ENCODE measurements at regions not wholly inside any gene's neighbourhood (a gene's known extent, or its start where the extent isn't known, plus 50 kb on each side); places are given as distances from the start of the nearest gene placed in this dataset.
"Not testable (repeated sequence)": the region's sequence is repeated elsewhere in the genome, so short reads cannot be mapped to it uniquely, and the experiment has no call there.

GRCh38 chr15:26056766-26057165, 193.6 kb upstream of the ATP10A start:
- H3K4me1 Mint-ChIP-seq (ENCODE audit: low read depth); DNase-seq; H3K4me3 Mint-ChIP-seq; ATAC-seq (replicated peaks in 1 of 2); H3K27ac Mint-ChIP-seq; H3K9me3 Mint-ChIP-seq; H3K36me3 Mint-ChIP-seq (ENCODE audit: insufficient read depth in 2 of 2): not testable (repeated sequence)
- peaks cover 12% of the 10 kb centered on the region for H3K27me3 Mint-ChIP-seq (ENCODE audit: low read depth)

GRCh38 chr15:26051761-26052675, 188.9 kb upstream of the ATP10A start:
- no peaks in the 10 kb centered on the region for H3K4me1 Mint-ChIP-seq (ENCODE audit: low read depth)
- H3K27ac Mint-ChIP-seq: no peak overlapping the region
- no peak overlapping the region for H3K4me3 Mint-ChIP-seq
- ATAC-seq (replicated peaks in 1 of 2) (no peak), DNase-seq (no peak)
- H3K36me3 Mint-ChIP-seq (ENCODE audit: insufficient read depth in 2 of 2): no peaks in the 10 kb centered on the region
- no peaks in the 10 kb centered on the region for H3K9me3 Mint-ChIP-seq
- H3K27me3 Mint-ChIP-seq (ENCODE audit: low read depth): peaks cover 12% of the 10 kb centered on the region

- DNase-seq (no peak), ATAC-seq (replicated peaks in 1 of 2) (no peak)
- Mint-ChIP-seq H3K27ac (no peak overlapping the region), H3K36me3 (ENCODE audit: insufficient read depth in 2 of 2) (no peaks in the 10 kb centered on the region), H3K4me1 (ENCODE audit: low read depth) (no peaks in the 10 kb centered on the region), H3K9me3 (no peaks in the 10 kb centered on the region), H3K4me3 (no peak overlapping the region), H3K27me3 (ENCODE audit: low read depth) (peaks cover 12% of the 10 kb centered on the region)
These were observed 187.9 kb upstream of the ATP10A start for GRCh38 chr15:26050984-26051383.

DNA sequence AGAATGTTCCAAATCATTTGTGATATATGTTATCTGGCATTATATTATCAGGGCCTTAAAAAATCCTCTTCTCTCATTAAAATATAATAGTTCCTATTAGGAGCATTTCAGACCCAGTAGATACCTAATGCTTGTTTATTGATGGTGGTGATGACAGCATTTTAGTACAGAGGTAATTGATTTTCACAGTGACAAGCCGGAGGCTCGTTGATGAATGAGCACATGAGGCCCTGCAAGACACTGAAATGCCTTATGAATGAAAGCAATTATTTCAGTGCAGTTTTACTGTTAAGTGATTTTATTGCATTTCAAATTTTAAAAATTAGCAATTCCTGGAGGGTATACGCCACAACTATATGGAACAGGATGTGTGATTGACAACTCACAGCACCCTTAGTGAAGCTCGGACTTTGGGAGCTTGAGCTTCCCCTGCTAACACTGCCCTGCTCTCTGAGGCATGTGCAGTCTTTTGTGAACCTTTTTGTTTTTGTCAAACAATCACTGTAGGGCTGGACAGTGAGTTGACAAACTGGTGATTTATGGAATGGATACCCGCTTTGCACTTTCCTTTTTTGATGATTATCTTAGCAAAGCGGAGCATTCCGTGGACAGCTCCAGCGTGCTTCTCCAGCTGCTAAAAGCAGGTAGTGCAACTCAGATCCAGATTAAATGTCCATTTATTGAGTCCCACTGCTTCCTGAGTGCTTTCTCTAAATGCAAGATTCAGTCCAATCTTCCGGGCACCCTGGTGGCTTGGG, 187.0 kb upstream of the ATP10A start:
- ATAC-seq (replicated peaks in 1 of 2): no peak
- Mint-ChIP-seq H3K27me3 (ENCODE audit: low read depth) (peaks cover 10% of the 10 kb centered on the region), H3K27ac (no peak overlapping the region), H3K4me3 (no peak overlapping the region), H3K36me3 (ENCODE audit: insufficient read depth in 2 of 2) (no peaks in the 10 kb centered on the region), H3K9me3 (no peaks in the 10 kb centered on the region), H3K4me1 (ENCODE audit: low read depth) (no peaks in the 10 kb centered on the region)
- DNase-seq: no peak

- Mint-ChIP-seq H3K4me3 (no peak overlapping the region), H3K4me1 (ENCODE audit: low read depth) (no peaks in the 10 kb centered on the region), H3K27me3 (ENCODE audit: low read depth) (peaks cover 6% of the 10 kb centered on the region), H3K36me3 (ENCODE audit: insufficient read depth in 2 of 2) (no peaks in the 10 kb centered on the region), H3K9me3 (no peaks in the 10 kb centered on the region), H3K27ac (no peak overlapping the region)
- no peak for ATAC-seq (replicated peaks in 1 of 2)
- DNase-seq: no peak
These were observed 185.5 kb upstream of the ATP10A start for GRCh38 chr15:26048669-26049068.

- ATAC-seq (replicated peaks in 1 of 2): no peak
- H3K4me3 Mint-ChIP-seq: no peak overlapping the region
These were observed 182.4 kb upstream of the ATP10A start for GRCh38 chr15:26045516-26045915.

DNA sequence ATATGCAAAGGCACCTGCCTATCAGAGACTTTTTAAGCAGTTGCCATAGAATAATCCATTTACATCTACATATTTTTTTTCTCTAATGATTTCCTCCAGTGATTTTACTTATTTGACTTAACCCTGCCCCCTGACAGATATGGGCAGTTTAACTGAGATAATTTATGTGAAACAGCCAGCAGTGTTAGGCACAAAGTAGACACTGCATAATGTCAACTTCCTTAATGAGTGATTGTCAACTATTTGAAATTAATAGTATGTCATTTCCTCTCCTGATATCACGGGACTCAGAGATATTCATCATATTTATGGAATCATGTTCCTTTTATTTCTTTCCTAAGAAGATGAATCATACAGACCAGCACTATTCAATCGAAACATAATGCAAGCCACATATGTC, 179.9 kb upstream of the ATP10A start:
- peaks cover 0 to 1% of the 10 kb centered on the region in 2 donors for H3K36me3 Mint-ChIP-seq (ENCODE audit: insufficient read depth in 2 of 2)
- H3K27me3 Mint-ChIP-seq (ENCODE audit: low read depth): peaks cover 17% of the 10 kb centered on the region
- no peaks in the 10 kb centered on the region for H3K4me1 Mint-ChIP-seq (ENCODE audit: low read depth)
- no peak overlapping the region for H3K4me3 Mint-ChIP-seq
- ATAC-seq (replicated peaks in 1 of 2) (no peak), DNase-seq (no peak)
- no peaks in the 10 kb centered on the region for H3K9me3 Mint-ChIP-seq
- H3K27ac Mint-ChIP-seq: no peak overlapping the region

More at GRCh38 chr15:26045516-26045915, 182.4 kb upstream of the ATP10A start:
- no peaks in the 10 kb centered on the region for H3K4me1 Mint-ChIP-seq (ENCODE audit: low read depth)
- H3K36me3 Mint-ChIP-seq (ENCODE audit: insufficient read depth in 2 of 2): peaks cover 0 to 1% of the 10 kb centered on the region in 2 donors
- no peak overlapping the region for H3K27ac Mint-ChIP-seq
- H3K9me3 Mint-ChIP-seq: no peaks in the 10 kb centered on the region
- peaks cover 14% of the 10 kb centered on the region for H3K27me3 Mint-ChIP-seq (ENCODE audit: low read depth)
- DNase-seq: no peak

DNA sequence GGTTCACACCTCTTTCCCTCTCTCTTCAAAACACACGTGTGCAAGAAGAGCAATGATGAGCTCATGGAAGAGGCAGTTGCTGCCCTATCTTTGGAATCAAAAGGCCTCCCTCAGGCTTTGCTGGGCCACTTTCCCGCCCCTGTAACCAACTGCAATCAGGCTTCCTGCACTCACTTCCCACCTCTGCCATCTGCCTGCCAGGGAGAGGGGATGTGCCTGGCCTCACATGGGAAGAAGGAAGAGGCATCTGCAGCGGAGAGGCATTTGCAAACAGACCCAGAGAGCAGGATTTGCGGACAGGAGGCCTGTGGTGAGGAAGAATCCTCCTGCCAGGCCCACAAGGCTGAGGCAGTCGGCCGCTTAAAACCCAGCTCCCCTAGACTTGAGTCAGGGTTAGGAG, 175.6 kb upstream of the ATP10A start:
- Mint-ChIP-seq H3K36me3 (ENCODE audit: insufficient read depth in 2 of 2) (peaks cover 0 to 1% of the 10 kb centered on the region in 2 donors), H3K27me3 (ENCODE audit: low read depth) (peaks cover 17% of the 10 kb centered on the region), H3K27ac (no peak overlapping the region), H3K4me3 (no peak overlapping the region), H3K9me3 (no peaks in the 10 kb centered on the region), H3K4me1 (ENCODE audit: low read depth) (no peaks in the 10 kb centered on the region)
- ATAC-seq (replicated peaks in 1 of 2) (no peak), DNase-seq (no peak)

GRCh38 chr15:26037369-26037768, 174.2 kb upstream of the ATP10A start:
- Mint-ChIP-seq H3K4me3 (no peak overlapping the region), H3K27me3 (ENCODE audit: low read depth) (peaks cover 17% of the 10 kb centered on the region)
- DNase-seq: no peak

DNA sequence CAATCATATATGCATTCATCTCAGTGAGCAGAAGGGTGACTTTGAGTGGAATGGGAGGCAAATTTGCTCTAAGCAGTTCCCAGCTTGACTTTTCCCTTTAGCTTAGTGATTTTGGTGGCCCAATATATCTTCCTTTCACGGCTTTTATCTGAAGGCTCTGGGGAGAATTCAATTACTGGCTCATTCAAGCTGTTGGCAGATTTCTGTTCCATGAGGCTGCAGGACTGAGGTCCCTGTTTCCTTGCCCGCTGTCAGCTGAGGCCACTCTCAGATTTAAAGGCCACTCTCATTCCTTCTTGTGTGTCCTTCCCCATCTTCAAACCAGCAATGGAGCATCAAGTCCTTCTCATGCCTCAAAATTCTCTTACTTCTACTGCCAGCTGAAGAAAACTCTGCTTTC, 170.4 kb upstream of the ATP10A start:
- DNase-seq (no peak), ATAC-seq (replicated peaks in 1 of 2) (no peak)
- Mint-ChIP-seq H3K36me3 (ENCODE audit: insufficient read depth in 2 of 2) (no peaks in the 10 kb centered on the region), H3K4me1 (ENCODE audit: low read depth) (no peaks in the 10 kb centered on the region), H3K9me3 (no peaks in the 10 kb centered on the region), H3K27ac (no peak overlapping the region), H3K4me3 (no peak overlapping the region), H3K27me3 (ENCODE audit: low read depth) (peaks cover 6% of the 10 kb centered on the region)

More at GRCh38 chr15:26037369-26037768, 174.2 kb upstream of the ATP10A start:
- Mint-ChIP-seq H3K27ac (no peak overlapping the region), H3K4me1 (ENCODE audit: low read depth) (no peaks in the 10 kb centered on the region), H3K36me3 (ENCODE audit: insufficient read depth in 2 of 2) (peaks cover 0 to 1% of the 10 kb centered on the region in 2 donors), H3K9me3 (no peaks in the 10 kb centered on the region)
- ATAC-seq (replicated peaks in 1 of 2): no peak

DNA sequence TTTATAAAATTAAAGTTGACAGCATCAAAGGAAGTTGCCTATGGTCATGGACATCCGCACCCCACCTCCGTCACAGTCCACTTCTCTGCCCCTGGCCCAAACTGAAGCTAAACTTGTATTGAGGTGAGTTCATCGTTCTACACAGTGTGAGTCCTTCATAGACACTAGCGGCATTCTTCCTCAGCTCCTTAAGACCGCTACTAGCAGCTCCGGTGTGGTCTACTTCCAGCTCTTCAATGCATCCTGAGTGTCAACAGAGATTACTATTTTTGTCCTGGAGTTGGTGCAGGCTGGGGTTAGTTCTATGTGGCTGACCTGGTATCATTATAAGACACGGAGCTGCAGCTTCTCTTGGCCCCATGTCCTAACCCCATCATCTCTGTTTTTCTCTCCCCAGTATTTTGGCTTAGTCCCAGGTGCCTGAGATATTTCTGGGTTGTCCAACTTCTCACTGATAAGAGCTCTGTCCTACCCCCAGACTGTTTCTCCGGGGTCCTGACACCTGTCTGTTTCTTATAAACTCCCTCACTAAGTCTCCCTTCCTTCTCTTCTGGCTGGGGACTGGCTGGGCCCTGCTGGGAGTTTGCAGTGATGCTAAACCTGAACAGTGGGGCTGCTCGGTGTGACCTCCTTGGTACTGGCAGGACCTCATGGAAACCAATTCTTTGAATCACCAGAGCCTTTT, 169.2 kb upstream of the ATP10A start:
- Mint-ChIP-seq H3K36me3 (ENCODE audit: insufficient read depth in 2 of 2) (no peaks in the 10 kb centered on the region), H3K27ac (no peak overlapping the region), H3K9me3 (no peaks in the 10 kb centered on the region), H3K4me1 (ENCODE audit: low read depth) (no peaks in the 10 kb centered on the region), H3K4me3 (no peak overlapping the region), H3K27me3 (ENCODE audit: low read depth) (peaks cover 6% of the 10 kb centered on the region)
- ATAC-seq (replicated peaks in 1 of 2) (no peak), DNase-seq (no peak)

DNA sequence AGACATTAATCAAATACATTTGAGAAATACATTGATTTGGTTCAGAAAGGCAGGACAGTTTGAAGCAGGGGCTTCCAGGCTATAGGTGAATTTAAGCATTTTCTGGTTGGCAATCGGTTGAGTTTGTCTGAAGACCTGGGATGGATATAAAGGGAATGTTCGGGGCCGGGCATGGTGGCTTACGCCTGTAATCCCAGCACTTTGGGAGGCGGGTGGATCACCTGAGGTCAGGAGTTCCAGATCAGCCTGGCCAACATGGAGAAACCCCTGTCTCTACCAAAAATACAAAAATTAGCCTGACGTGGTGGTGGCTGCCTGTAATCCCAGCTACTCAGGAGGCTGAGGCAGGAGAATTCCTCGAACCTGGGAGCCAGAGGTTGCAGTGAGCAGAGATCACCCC, 166.5 kb upstream of the ATP10A start:
- H3K4me1 Mint-ChIP-seq (ENCODE audit: low read depth); H3K27me3 Mint-ChIP-seq (ENCODE audit: low read depth); H3K4me3 Mint-ChIP-seq; H3K36me3 Mint-ChIP-seq (ENCODE audit: insufficient read depth in 2 of 2); H3K27ac Mint-ChIP-seq; H3K9me3 Mint-ChIP-seq; ATAC-seq (replicated peaks in 1 of 2); DNase-seq: not testable (repeated sequence)

DNA sequence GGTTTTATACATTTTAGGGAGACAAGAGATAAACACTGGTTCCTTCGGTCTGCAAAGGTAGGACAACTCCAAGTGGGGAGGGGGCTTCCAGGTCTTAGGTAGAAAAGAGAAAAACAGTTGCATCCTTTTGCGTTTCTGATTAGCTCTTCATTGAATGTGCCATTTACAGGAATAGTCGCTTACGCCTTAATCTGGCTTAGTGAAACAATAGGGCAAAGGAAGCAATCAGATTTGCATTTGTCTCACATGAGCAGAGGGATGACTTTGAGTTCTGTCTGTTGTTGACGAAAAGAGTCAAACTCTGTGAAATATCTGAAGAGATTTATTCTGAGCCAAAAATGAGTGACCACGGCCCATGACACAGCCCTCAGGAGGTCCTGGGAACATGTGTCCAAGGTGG, 166.0 kb upstream of the ATP10A start:
- Mint-ChIP-seq H3K4me3 (no peak overlapping the region), H3K4me1 (ENCODE audit: low read depth) (no peaks in the 10 kb centered on the region), H3K9me3 (no peaks in the 10 kb centered on the region), H3K27ac (no peak overlapping the region), H3K27me3 (ENCODE audit: low read depth) (peaks cover 6% of the 10 kb centered on the region), H3K36me3 (ENCODE audit: insufficient read depth in 2 of 2) (no peaks in the 10 kb centered on the region)
- ATAC-seq (replicated peaks in 1 of 2) (no peak), DNase-seq (no peak)
